SK-N-SH (cell line): ENCODE measurements at regions not wholly inside any gene's neighbourhood (a gene's known extent, or its start where the extent isn't known, plus 50 kb on each side); places are given as distances from the start of the nearest gene placed in this dataset.
A peak's percentile ranks its signal among the peaks of the same experiment; 100 is the strongest.

Source experiments
- CTCF ChIA-PET: fragments of 300-600, 350-600 bp; formaldehyde crosslinking; extraction: SDS; loops from one replicate; lab custom pipeline; 2021; lab: Yijun Ruan, JAX
- POLR2A ChIA-PET: fragments of 350-600 bp; sonication (Branson Sonifier 250); formaldehyde crosslinking; extraction: SDS; loops from one replicate; lab custom pipeline; 2020; ENCODE audit warnings: antibody characterized with exemption, inconsistent platforms; lab: Yijun Ruan, JAX
- DNase-seq: peaks from one replicate; pipeline ENCODE4 v3.0.0; 2012
- H2AFZ ChIP-seq: fragments of 200-600 bp; sonication (generic); 2 replicates; pipeline ENCODE4 v1.8.1; 2016; ENCODE audit warnings: antibody characterized with exemption, mild to moderate bottlenecking, low read depth
- H3F3A ChIP-seq: fragments of 200-600 bp; sonication (generic); replicated peaks from 2 replicates; pipeline ENCODE3; 2016; ENCODE audit warnings: antibody characterized with exemption, mild to moderate bottlenecking; ENCODE audit not compliant: insufficient read depth
- H3K27ac ChIP-seq, 2 experiments: fragments of 200-500 bp in 1 of 2; fragments of 200-600 bp in 1 of 2; sonication (Bioruptor generic) in 1 of 2; sonication (generic), shearing (Covaris generic) in 1 of 2; 2 replicates each; pipeline versions ENCODE4 v1.5.1 to v1.6.1; 2014 to 2016; ENCODE audit warnings: low read depth in 2 of 2, inconsistent platforms in 1 of 2, low read length in 1 of 2, mild to moderate bottlenecking in 1 of 2, mixed read lengths in 1 of 2
- H3K27me3 ChIP-seq: fragments of 200-600 bp; sonication (generic), shearing (Covaris generic); 2 replicates; pipeline ENCODE4 v1.6.1; 2016; ENCODE audit warnings: mixed run types; ENCODE audit not compliant: insufficient read depth
- H3K36me3 ChIP-seq, 2 experiments: fragments of 200-500 bp in 1 of 2; fragments of 200-600 bp in 1 of 2; sonication (Bioruptor generic) in 1 of 2; sonication (generic) in 1 of 2; replicated peaks in 1 of 2; 2 replicates each; pipeline versions ENCODE3 to v1.5.1; 2014 to 2016; ENCODE audit warnings: low read length in 1 of 2, mild to moderate bottlenecking in 1 of 2; ENCODE audit not compliant: insufficient read depth in 2 of 2, control insufficient read depth in 1 of 2
- H3K4me1 ChIP-seq, 2 experiments: fragments of 200-500 bp in 1 of 2; fragments of 200-600 bp in 1 of 2; sonication (Bioruptor generic) in 1 of 2; sonication (generic), shearing (Covaris generic) in 1 of 2; 2 replicates each; pipeline versions ENCODE4 v1.5.1 to v1.6.1; 2014 to 2016; ENCODE audit warnings: low read depth in 1 of 2, low read length in 1 of 2, mixed run types in 1 of 2; ENCODE audit not compliant: insufficient read depth in 2 of 2, control insufficient read depth in 1 of 2
- H3K4me2 ChIP-seq: fragments of 200-600 bp; sonication (generic), shearing (Covaris generic); 2 replicates; pipeline ENCODE4 v1.6.1; 2017; ENCODE audit warnings: mixed run types
- H3K4me3 ChIP-seq, 2 experiments: fragments of 200-500 bp in 1 of 2; fragments of 200-600 bp in 1 of 2; sonication (Bioruptor generic) in 1 of 2; sonication (generic), shearing (Covaris generic) in 1 of 2; 2 replicates each; pipeline versions ENCODE4 v1.5.1 to v1.8.1; 2014 to 2016; ENCODE audit warnings: low read depth in 2 of 2, inconsistent platforms in 1 of 2, low read length in 1 of 2, mild to moderate bottlenecking in 1 of 2, mixed read lengths in 1 of 2, moderate library complexity in 1 of 2
- H3K79me2 ChIP-seq: fragments of 200-600 bp; sonication (generic); 2 replicates; pipeline ENCODE4 v1.8.1; 2017; ENCODE audit warnings: mild to moderate bottlenecking; ENCODE audit not compliant: insufficient read depth
- H3K9ac ChIP-seq: fragments of 200-600 bp; sonication (generic); 2 replicates; pipeline ENCODE4 v1.6.1; 2017; ENCODE audit warnings: mixed run types
- H3K9me2 ChIP-seq: fragments of 200-600 bp; sonication (generic); 2 replicates; pipeline ENCODE4 v1.6.1; 2017; ENCODE audit warnings: mixed run types
- H3K9me3 ChIP-seq: fragments of 200-600 bp; sonication (generic); 2 replicates; pipeline ENCODE4 v1.6.1; 2017; ENCODE audit warnings: mixed run types, mild to moderate bottlenecking, moderate library complexity
- H4K20me1 ChIP-seq: fragments of 200-600 bp; sonication (generic); 2 replicates; pipeline ENCODE4 v1.6.1; 2017; ENCODE audit warnings: mild to moderate bottlenecking, mixed run types; ENCODE audit not compliant: insufficient read depth
- FOXJ3 ChIP-seq: sonication (generic); formaldehyde crosslinking; IDR thresholded peaks from 2 replicates; pipeline ENCODE4 v1.5.1; 2020; ENCODE audit warnings: mild to moderate bottlenecking, missing genetic modification reagents
- IRF3 ChIP-seq: fragments of 150-350 bp; IDR thresholded peaks from 2 replicates; pipeline ENCODE4 v1.6.1; 2016; ENCODE audit warnings: mild to moderate bottlenecking, low read depth, low read length
- MAX ChIP-seq: IDR thresholded peaks from 2 replicates; pipeline ENCODE4 v1.4.0; 2012; ENCODE audit warnings: low read depth
- MEF2A ChIP-seq: IDR thresholded peaks from 2 replicates; pipeline ENCODE4 v1.4.0; 2012; ENCODE audit warnings: low read depth, borderline replicate concordance
- PBX3 ChIP-seq: IDR thresholded peaks from 2 replicates; pipeline ENCODE4; 2012
- POLR2AphosphoS5 ChIP-seq: IDR thresholded peaks from 2 replicates; pipeline ENCODE4 v1.6.1; 2012; ENCODE audit warnings: low read depth, low read length
- SMC3 ChIP-seq: IDR thresholded peaks from 2 replicates; pipeline ENCODE4 v1.6.1; 2012; ENCODE audit warnings: low read depth, low read length, improper control_type of control experiment
- TCF12 ChIP-seq: IDR thresholded peaks from 2 replicates; pipeline ENCODE4 v1.4.0; 2012
- ZBTB33 ChIP-seq: IDR thresholded peaks from 2 replicates; pipeline ENCODE4 v1.4.0; 2012; ENCODE audit warnings: low read depth, borderline replicate concordance
- WGBS: methylation state at CpG from one replicate; pipeline ENCODE4 v1.1.6; 2017; ENCODE audit warnings: low lambda C conversion rate; 5-methylcytosine and 5-hydroxymethylcytosine counted together

- WGBS = 33% methylated on average over 1 of the region's 1 CpG
- H4K20me1 ChIP-seq = no peaks in the 10 kb centered on the region
- POLR2A ChIA-PET = no interaction called here
- H3K4me3 ChIP-seq = no peak overlapping the region
- H3K9me2 ChIP-seq = no peaks in the 10 kb centered on the region
- DNase-seq = no peak
- no peaks in the 10 kb centered on the region for H3K27me3 ChIP-seq
- H3F3A ChIP-seq = peaks cover 3% of the 10 kb centered on the region
- H3K4me1 ChIP-seq = no peaks in the 10 kb centered on the region; a peak in 1 of 4 replicates
- H2AFZ ChIP-seq = no peak overlapping the region
- TF ChIP-seq MAX (no peak), FOXJ3 (CRISPR knock-in tag) (no peak), ZBTB33 (no peak), PBX3 (peak; percentile 2; the same call in 1 of the 2 replicates), TCF12 (no peak)
- H3K36me3 ChIP-seq = no peaks in the 10 kb centered on the region
- CTCF ChIA-PET = no interaction called here
- H3K79me2 ChIP-seq = no peaks in the 10 kb centered on the region
- H3K9ac ChIP-seq = no peak overlapping the region
- H3K9me3 ChIP-seq = no peaks in the 10 kb centered on the region
- H3K4me2 ChIP-seq = no peak overlapping the region
- H3K27ac ChIP-seq = 0 out of 4 replicates have a peak overlapping the region, but pooled peaks of 1 of the 2 experiments have one; percentile 8
These were observed 156.3 kb upstream of the FST start for GRCh38 chr5:53323943-53324642.

GRCh38 chr5:53326424-53327153, 153.8 kb upstream of the FST start:
- no peaks in the 10 kb centered on the region for H3K27me3 ChIP-seq
- no peak for TF ChIP-seq IRF3
- TF ChIP-seq SMC3 = no peak
- TF ChIP-seq POLR2AphosphoS5 = no peak
- no peak for TF ChIP-seq MEF2A
- H3K9me3 ChIP-seq = no peaks in the 10 kb centered on the region
- WGBS = 63% methylated on average over 7 of the region's 7 CpGs
- no peaks in the 10 kb centered on the region for H3K36me3 ChIP-seq
- no peak for DNase-seq
- POLR2A ChIA-PET = no interaction called here
- H3K4me1 ChIP-seq = no peaks in the 10 kb centered on the region; a peak in 1 of 4 replicates
- peak overlapping the region; percentile 14; the same call in 1 of the 2 replicates for H2AFZ ChIP-seq
- no peak overlapping the region for H3K4me2 ChIP-seq
- peaks cover 6% of the 10 kb centered on the region for H3F3A ChIP-seq
- H3K9me2 ChIP-seq = no peaks in the 10 kb centered on the region
- H3K4me3 ChIP-seq = no peak overlapping the region
- no peaks in the 10 kb centered on the region for H3K79me2 ChIP-seq
- no peak overlapping the region for H3K9ac ChIP-seq
- no peak overlapping the region for H3K27ac ChIP-seq
- H4K20me1 ChIP-seq = no peaks in the 10 kb centered on the region
- CTCF ChIA-PET = no interaction called here
